Mesothelial cell of epicardium (in vitro differentiated cells): ENCODE measurements at regions not wholly inside any gene's neighbourhood (a gene's known extent, or its start where the extent isn't known, plus 50 kb on each side); places are given as distances from the start of the nearest gene placed in this dataset.

Source experiments
- DNase-seq, 2 experiments: peaks; one replicate each; pipeline ENCODE4 v3.0.0; 2021; ENCODE audit warnings: low spot score in 2 of 2; ENCODE audit not compliant: unreplicated experiment in 2 of 2
- H3K27ac Mint-ChIP-seq: 2 replicates; pipeline ENCODE4 v1.8.0; 2021; ENCODE audit warnings: mixed read lengths
- H3K27me3 Mint-ChIP-seq: 2 replicates; pipeline ENCODE4 v1.8.0; 2021; ENCODE audit warnings: low read depth, mixed read lengths
- H3K36me3 Mint-ChIP-seq: 2 replicates; pipeline ENCODE4 v1.8.0; 2021; ENCODE audit warnings: mixed read lengths
- H3K4me1 Mint-ChIP-seq: 2 replicates; pipeline ENCODE4 v1.8.0; 2021; ENCODE audit warnings: mixed read lengths
- H3K4me3 Mint-ChIP-seq: 2 replicates; pipeline ENCODE4 v1.8.0; 2021; ENCODE audit warnings: mild to moderate bottlenecking, moderate library complexity, mixed read lengths
- H3K9me3 Mint-ChIP-seq: 2 replicates; pipeline ENCODE4 v1.8.0; 2021; ENCODE audit warnings: mixed read lengths
- CTCF ChIP-seq: fragments of 200-600 bp; sonication (generic); IDR thresholded peaks from one replicate; pipeline ENCODE4 v1.5.0; 2021; ENCODE audit warnings: antibody characterized with exemption; ENCODE audit not compliant: unreplicated experiment

- no peak for DNase-seq
- H3K27me3 Mint-ChIP-seq: no peaks in the 10 kb centered on the region
- TF ChIP-seq CTCF: no peak
- peaks cover 5% of the 10 kb centered on the region for H3K4me1 Mint-ChIP-seq
- H3K4me3 Mint-ChIP-seq: no peak overlapping the region
- H3K27ac Mint-ChIP-seq: no peak overlapping the region
- no peaks in the 10 kb centered on the region for H3K9me3 Mint-ChIP-seq
- H3K36me3 Mint-ChIP-seq: no peaks in the 10 kb centered on the region
Measured at GRCh38 chr11:4190098-4190497, 95.5 kb downstream of the RRM1 start.
